ENCODE measurements at regions not wholly inside any gene's neighbourhood (a gene's known extent, or its start where the extent isn't known, plus 50 kb on each side); places are given as distances from the start of the nearest gene placed in this dataset.

DNA sequence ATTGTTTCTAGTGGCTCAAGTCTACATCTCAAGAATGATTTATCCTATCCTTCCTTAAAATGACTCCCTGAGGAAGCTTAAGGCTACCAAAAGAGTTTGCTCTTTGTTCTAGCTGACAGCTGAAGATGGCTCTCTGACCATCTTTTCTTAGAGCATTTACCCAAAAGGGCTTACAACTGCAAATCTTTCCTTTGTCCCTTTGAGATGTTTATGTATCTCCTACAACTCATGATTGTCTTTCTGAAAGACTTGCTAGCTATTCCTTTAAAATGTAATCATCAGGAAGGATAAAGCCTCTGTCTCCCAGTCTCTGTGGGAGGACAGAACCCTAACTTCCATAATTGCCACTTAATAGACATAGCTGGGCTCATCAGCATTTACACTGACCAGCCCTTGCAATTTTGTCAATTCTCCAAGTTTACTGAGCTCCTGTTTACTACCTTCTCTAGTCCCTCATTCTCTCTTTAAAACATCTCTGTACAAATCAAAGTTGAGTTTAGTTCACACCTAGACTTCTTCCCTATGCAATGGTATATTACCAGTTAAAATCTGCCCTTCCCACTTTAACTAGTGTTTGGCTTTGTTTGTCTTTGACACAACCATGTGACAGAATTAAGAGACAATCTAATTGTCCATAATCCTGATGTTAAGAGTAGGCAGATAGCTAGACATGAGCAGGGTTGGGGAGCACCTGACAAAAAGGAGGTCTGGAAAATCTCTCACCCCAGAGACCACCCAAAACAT lies 188.2 kb downstream of the PTH2R start:
- TF ChIP-seq CTCF (IDR thresholded peaks at IDR 0.05; ENCODE audit: control extremely low read depth in 1 of 3, insufficient read depth in 1 of 3, low read depth in 1 of 3, low read length in 3 of 3) (no peak), CHD2 (IDR thresholded peaks at IDR 0.05; ENCODE audit: low read length) (no peak)
